K562 (cell line): ENCODE measurements at regions not wholly inside any gene's neighbourhood (a gene's known extent, or its start where the extent isn't known, plus 50 kb on each side); places are given as distances from the start of the nearest gene placed in this dataset.

Source experiments
- CREM ChIP-seq: IDR thresholded peaks from 2 replicates; pipeline ENCODE4 v1.6.1; 2014; ENCODE audit warnings: antibody characterized with exemption, low read depth
- GATA2 ChIP-seq: sonication (generic); formaldehyde crosslinking; IDR thresholded peaks from 2 replicates; pipeline ENCODE4 v1.4.0; 2020; ENCODE audit warnings: mild to moderate bottlenecking, missing genetic modification reagents
- HNRNPLL ChIP-seq: fragments of 200-400 bp; formaldehyde crosslinking; IDR thresholded peaks from 2 replicates; pipeline ENCODE4 v1.6.1; 2017; ENCODE audit warnings: low read length, low read depth, mild to moderate bottlenecking; ENCODE audit not compliant: poor library complexity, severe bottlenecking
- MCM5 ChIP-seq: fragments of 450-650 bp; IDR thresholded peaks from 2 replicates; pipeline ENCODE4 v1.6.1; 2016; ENCODE audit warnings: low read depth
- POLR2A ChIP-seq: fragments of 450-650 bp; conservative IDR thresholded peaks from 2 replicates; pipeline ENCODE4 v1.6.1; 2016
- RBM39 ChIP-seq: fragments of 200-400 bp; formaldehyde crosslinking; optimal IDR thresholded peaks from 2 replicates; pipeline ENCODE3; 2018; ENCODE audit warnings: low read depth, low read length
- SREBF2 ChIP-seq: sonication (generic); formaldehyde crosslinking; IDR thresholded peaks from 2 replicates; pipeline ENCODE4 v1.4.0; 2020; ENCODE audit warnings: mild to moderate bottlenecking, missing genetic modification reagents
- TF ChIP-seq, protein P1 (sequence below): sonication (generic); formaldehyde crosslinking; IDR thresholded peaks from 2 replicates; pipeline ENCODE4 v1.8.1; 2023; ENCODE audit warnings: mild to moderate bottlenecking, missing genetic modification reagents
- TF ChIP-seq, protein P2 (sequence below), 3 experiments: IDR thresholded peaks in 2 of 3; conservative IDR thresholded peaks in 1 of 3; 2 replicates each; pipeline ENCODE4 v1.5.1; 2011 to 2012; ENCODE audit warnings: low read length in 3 of 3, mild to moderate bottlenecking in 3 of 3, control low read depth in 2 of 3, improper control_type of control experiment in 1 of 3, inconsistent platforms in 1 of 3, low read depth in 1 of 3, mixed read lengths in 1 of 3, moderate library complexity in 1 of 3; ENCODE audit not compliant: insufficient read depth in 2 of 3

GRCh38 chr13:112270951-112271350 lies 105.2 kb upstream of the SPACA7 start:
- TF ChIP-seq, protein P1, sequence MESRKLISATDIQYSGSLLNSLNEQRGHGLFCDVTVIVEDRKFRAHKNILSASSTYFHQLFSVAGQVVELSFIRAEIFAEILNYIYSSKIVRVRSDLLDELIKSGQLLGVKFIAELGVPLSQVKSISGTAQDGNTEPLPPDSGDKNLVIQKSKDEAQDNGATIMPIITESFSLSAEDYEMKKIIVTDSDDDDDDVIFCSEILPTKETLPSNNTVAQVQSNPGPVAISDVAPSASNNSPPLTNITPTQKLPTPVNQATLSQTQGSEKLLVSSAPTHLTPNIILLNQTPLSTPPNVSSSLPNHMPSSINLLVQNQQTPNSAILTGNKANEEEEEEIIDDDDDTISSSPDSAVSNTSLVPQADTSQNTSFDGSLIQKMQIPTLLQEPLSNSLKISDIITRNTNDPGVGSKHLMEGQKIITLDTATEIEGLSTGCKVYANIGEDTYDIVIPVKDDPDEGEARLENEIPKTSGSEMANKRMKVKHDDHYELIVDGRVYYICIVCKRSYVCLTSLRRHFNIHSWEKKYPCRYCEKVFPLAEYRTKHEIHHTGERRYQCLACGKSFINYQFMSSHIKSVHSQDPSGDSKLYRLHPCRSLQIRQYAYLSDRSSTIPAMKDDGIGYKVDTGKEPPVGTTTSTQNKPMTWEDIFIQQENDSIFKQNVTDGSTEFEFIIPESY (CRISPR knock-in tag): no peak
- TF ChIP-seq SREBF2 (CRISPR knock-in tag) (no peak), POLR2A (no peak), RBM39 (no peak), HNRNPLL (no peak), MCM5 (no peak), GATA2 (CRISPR knock-in tag) (no peak), CREM (no peak)
- TF ChIP-seq, protein P2, sequence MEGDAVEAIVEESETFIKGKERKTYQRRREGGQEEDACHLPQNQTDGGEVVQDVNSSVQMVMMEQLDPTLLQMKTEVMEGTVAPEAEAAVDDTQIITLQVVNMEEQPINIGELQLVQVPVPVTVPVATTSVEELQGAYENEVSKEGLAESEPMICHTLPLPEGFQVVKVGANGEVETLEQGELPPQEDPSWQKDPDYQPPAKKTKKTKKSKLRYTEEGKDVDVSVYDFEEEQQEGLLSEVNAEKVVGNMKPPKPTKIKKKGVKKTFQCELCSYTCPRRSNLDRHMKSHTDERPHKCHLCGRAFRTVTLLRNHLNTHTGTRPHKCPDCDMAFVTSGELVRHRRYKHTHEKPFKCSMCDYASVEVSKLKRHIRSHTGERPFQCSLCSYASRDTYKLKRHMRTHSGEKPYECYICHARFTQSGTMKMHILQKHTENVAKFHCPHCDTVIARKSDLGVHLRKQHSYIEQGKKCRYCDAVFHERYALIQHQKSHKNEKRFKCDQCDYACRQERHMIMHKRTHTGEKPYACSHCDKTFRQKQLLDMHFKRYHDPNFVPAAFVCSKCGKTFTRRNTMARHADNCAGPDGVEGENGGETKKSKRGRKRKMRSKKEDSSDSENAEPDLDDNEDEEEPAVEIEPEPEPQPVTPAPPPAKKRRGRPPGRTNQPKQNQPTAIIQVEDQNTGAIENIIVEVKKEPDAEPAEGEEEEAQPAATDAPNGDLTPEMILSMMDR (IDR thresholded peaks at IDR 0.05 in 2 of 3, conservative IDR thresholded peaks at IDR 0.05 in 1 of 3; ENCODE audit: insufficient read depth in 2 of 3, low read depth in 1 of 3, low read length in 3 of 3): no peak
